Stimulated activated CD4-positive, alpha-beta T cell treated with anti-CD3 and anti-CD28 coated beads, Interleukin-4, amount 100 ng/mL, for 1 hour (primary cell): ENCODE measurements at regions not wholly inside any gene's neighbourhood (a gene's known extent, or its start where the extent isn't known, plus 50 kb on each side); places are given as distances from the start of the nearest gene placed in this dataset.

ENCODE experiments used
- DNase-seq: peaks from one replicate; pipeline ENCODE4 v3.0.0-alpha.2; 2020

- DNase-seq = no peak
Measured at GRCh38 chr16:87552072-87552718, 50.1 kb upstream of the JPH3 start.

GRCh38 chr16:87551487-87551886 is 50.8 kb upstream of the JPH3 start:
- DNase-seq = no peak

GRCh38 chr16:87550495-87550961 is 51.8 kb upstream of the JPH3 start:
- peak; percentile 65 for DNase-seq

GRCh38 chr16:87549627-87550494 is 52.4 kb upstream of the JPH3 start:
- DNase-seq = no peak

DNA sequence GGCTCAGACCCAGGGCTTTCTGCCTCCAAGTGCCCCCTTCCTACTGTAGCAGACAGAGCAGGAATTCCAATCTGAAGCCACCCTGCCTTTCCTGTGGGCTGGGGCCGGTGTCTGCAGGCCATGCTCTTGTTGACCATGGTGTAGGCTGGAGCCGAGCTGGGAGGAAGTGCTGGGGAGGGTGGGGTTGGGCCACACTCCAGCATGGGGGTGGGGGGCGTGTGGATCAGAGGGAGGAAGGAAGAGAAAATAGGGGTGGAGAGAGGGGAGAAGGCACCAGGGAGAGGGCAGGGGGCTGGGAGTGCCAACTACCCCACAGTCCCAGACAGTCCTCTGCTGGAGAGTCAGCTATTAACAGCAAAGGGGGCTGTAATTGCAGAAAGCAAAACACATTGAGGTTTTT is 54.3 kb upstream of the JPH3 start:
- DNase-seq = no peak

GRCh38 chr16:87543436-87544191 is 50.8 kb upstream of the ZCCHC14 start:
- no peak for DNase-seq

- DNase-seq = no peak
Measured at GRCh38 chr16:87542531-87543102, 49.8 kb upstream of the ZCCHC14 start.
